ENCODE measurements at regions not wholly inside any gene's neighbourhood (a gene's known extent, or its start where the extent isn't known, plus 50 kb on each side); places are given as distances from the start of the nearest gene placed in this dataset.

DNA sequence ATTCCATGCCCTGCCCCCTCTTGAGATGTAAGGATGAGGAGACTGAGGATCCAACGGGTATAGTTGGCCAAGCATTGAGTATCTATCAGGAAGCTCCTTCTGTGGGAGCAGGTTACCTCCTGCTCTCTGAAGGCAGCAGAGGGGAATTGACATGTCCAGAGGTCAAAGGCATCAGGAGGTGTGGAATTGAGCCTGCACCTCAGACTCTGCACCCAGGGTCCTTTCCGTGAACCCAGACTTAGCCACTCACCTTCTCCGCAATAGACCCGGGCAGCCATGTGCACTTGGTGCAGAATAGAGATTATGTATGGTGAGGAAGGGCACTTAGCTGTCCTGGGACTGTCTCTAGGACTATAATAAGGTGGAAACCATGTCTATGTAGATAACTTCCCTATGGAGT, 399.0 kb upstream of the TPM1 start:
- no peak for TF ChIP-seq ZNF263 (CRISPR knock-in tag; IDR thresholded peaks at IDR 0.05; ENCODE audit: low read depth)
- TF ChIP-seq USF2 (CRISPR knock-in tag; IDR thresholded peaks at IDR 0.05), result no peak
- no peak for TF ChIP-seq ZNF138 (CRISPR knock-in tag; conservative IDR thresholded peaks at IDR 0.05)
- TF ChIP-seq CTCF (IDR thresholded peaks at IDR 0.05), result no peak
